ENCODE measurements at regions not wholly inside any gene's neighbourhood (a gene's known extent, or its start where the extent isn't known, plus 50 kb on each side); places are given as distances from the start of the nearest gene placed in this dataset.

GRCh38 chr10:7503190-7503589 lies 92.4 kb upstream of the SFMBT2 start:
- Histone ChIP-seq H3K27ac (ENCODE audit: low read depth, low read length) (no peak overlapping the region), H3K9me3 (ENCODE audit: control insufficient read depth, low read length) (no peaks in the 10 kb centered on the region), H3K4me1 (ENCODE audit: control insufficient read depth, insufficient read depth, low read length) (no peaks in the 10 kb centered on the region), H3K36me3 (ENCODE audit: control insufficient read depth, insufficient read depth, low read length) (no peaks in the 10 kb centered on the region), H3K27me3 (ENCODE audit: control insufficient read depth, insufficient read depth, low read length, poor library complexity, severe bottlenecking) (peaks cover 10% of the 10 kb centered on the region), H3K4me3 (ENCODE audit: low read length) (no peak overlapping the region), H3K9ac (ENCODE audit: extremely low read depth, low read length, poor library complexity, severe bottlenecking) (no peak overlapping the region)
- Mint-ChIP-seq H3K27me3 (ENCODE audit: insufficient read depth) (peaks cover 20% of the 10 kb centered on the region), H3K27ac (no peak overlapping the region), H3K4me1 (no peaks in the 10 kb centered on the region), H3K9me3 (no peaks in the 10 kb centered on the region), H3K36me3 (ENCODE audit: low read depth) (no peaks in the 10 kb centered on the region), H3K4me3 (no peak overlapping the region)
- 95 to 100% methylated on average over 3 to 4 of the region's 4 CpGs for WGBS, 2 experiments (ENCODE audit: insufficient coverage in 1 of 2, insufficient read length in 1 of 2)
- no peak for DNase-seq
- TF ChIP-seq CTCF (conservative IDR thresholded peaks at IDR 0.05): no peak

- Mint-ChIP-seq H3K36me3 (ENCODE audit: low read depth) (no peaks in the 10 kb centered on the region), H3K27ac (no peak overlapping the region)
Observed at GRCh38 chr10:7501157-7501556, 90.3 kb upstream of the SFMBT2 start.

GRCh38 chr10:7498111-7498510 lies 87.3 kb upstream of the SFMBT2 start:
- H3K4me1 ChIP-seq (ENCODE audit: control insufficient read depth, insufficient read depth, low read length): peaks cover 10% of the 10 kb centered on the region
- no peaks in the 10 kb centered on the region for H3K9me3 Mint-ChIP-seq
- H3K4me1 Mint-ChIP-seq: peaks cover 17% of the 10 kb centered on the region
- H3K9me3 ChIP-seq (ENCODE audit: control insufficient read depth, low read length): no peaks in the 10 kb centered on the region
- H3K27ac ChIP-seq (ENCODE audit: low read depth, low read length): no peak overlapping the region
- 96 to 97% methylated on average over 5 of the region's 5 CpGs for WGBS, 2 experiments (ENCODE audit: insufficient coverage in 1 of 2, insufficient read length in 1 of 2)
- no peaks in the 10 kb centered on the region for H3K36me3 ChIP-seq (ENCODE audit: control insufficient read depth, insufficient read depth, low read length)
- no peak overlapping the region for H3K9ac ChIP-seq (ENCODE audit: extremely low read depth, low read length, poor library complexity, severe bottlenecking)
- peaks cover 8% of the 10 kb centered on the region for H3K27me3 Mint-ChIP-seq (ENCODE audit: insufficient read depth)
- H3K4me3 Mint-ChIP-seq: no peak overlapping the region
- TF ChIP-seq CTCF (conservative IDR thresholded peaks at IDR 0.05): no peak
- no peak overlapping the region for H3K27ac Mint-ChIP-seq
- H3K4me3 ChIP-seq (ENCODE audit: low read length): no peak overlapping the region
- DNase-seq: no peak
- H3K36me3 Mint-ChIP-seq (ENCODE audit: low read depth): no peaks in the 10 kb centered on the region
- no peaks in the 10 kb centered on the region for H3K27me3 ChIP-seq (ENCODE audit: control insufficient read depth, insufficient read depth, low read length, poor library complexity, severe bottlenecking)

More at GRCh38 chr10:7501157-7501556, 90.3 kb upstream of the SFMBT2 start:
- Mint-ChIP-seq H3K9me3 (no peaks in the 10 kb centered on the region), H3K27me3 (ENCODE audit: insufficient read depth) (peaks cover 14% of the 10 kb centered on the region), H3K4me1 (no peaks in the 10 kb centered on the region), H3K4me3 (no peak overlapping the region)
- DNase-seq: no peak
- Histone ChIP-seq H3K4me1 (ENCODE audit: control insufficient read depth, insufficient read depth, low read length) (no peaks in the 10 kb centered on the region), H3K36me3 (ENCODE audit: control insufficient read depth, insufficient read depth, low read length) (no peaks in the 10 kb centered on the region), H3K9me3 (ENCODE audit: control insufficient read depth, low read length) (no peaks in the 10 kb centered on the region), H3K4me3 (ENCODE audit: low read length) (no peak overlapping the region), H3K27ac (ENCODE audit: low read depth, low read length) (no peak overlapping the region), H3K9ac (ENCODE audit: extremely low read depth, low read length, poor library complexity, severe bottlenecking) (no peak overlapping the region), H3K27me3 (ENCODE audit: control insufficient read depth, insufficient read depth, low read length, poor library complexity, severe bottlenecking) (peaks cover 3% of the 10 kb centered on the region)
- 87 to 94% methylated on average over 10 to 12 of the region's 12 CpGs for WGBS, 2 experiments (ENCODE audit: insufficient coverage in 1 of 2, insufficient read length in 1 of 2)
- TF ChIP-seq CTCF (conservative IDR thresholded peaks at IDR 0.05): no peak

All from endodermal cell (in vitro differentiated cells).